Lower leg skin (tissue), 3 donors: ENCODE measurements at regions not wholly inside any gene's neighbourhood (a gene's known extent, or its start where the extent isn't known, plus 50 kb on each side); places are given as distances from the start of the nearest gene placed in this dataset.

Experiments
- CTCF ChIP-seq, 3 donors: fragments of 450-650 bp; IDR thresholded peaks; one replicate each; pipeline ENCODE4 v1.5.1; 2016; ENCODE audit warnings: antibody characterized with exemption in 3 of 3, mild to moderate bottlenecking in 3 of 3, moderate library complexity in 2 of 3
- POLR2A ChIP-seq, 2 donors: fragments of 450-650 bp; IDR thresholded peaks; one replicate each; pipeline ENCODE4 v1.6.1; 2016 to 2017; ENCODE audit warnings: antibody characterized with exemption in 2 of 2, mild to moderate bottlenecking in 1 of 2, moderate library complexity in 1 of 2

DNA sequence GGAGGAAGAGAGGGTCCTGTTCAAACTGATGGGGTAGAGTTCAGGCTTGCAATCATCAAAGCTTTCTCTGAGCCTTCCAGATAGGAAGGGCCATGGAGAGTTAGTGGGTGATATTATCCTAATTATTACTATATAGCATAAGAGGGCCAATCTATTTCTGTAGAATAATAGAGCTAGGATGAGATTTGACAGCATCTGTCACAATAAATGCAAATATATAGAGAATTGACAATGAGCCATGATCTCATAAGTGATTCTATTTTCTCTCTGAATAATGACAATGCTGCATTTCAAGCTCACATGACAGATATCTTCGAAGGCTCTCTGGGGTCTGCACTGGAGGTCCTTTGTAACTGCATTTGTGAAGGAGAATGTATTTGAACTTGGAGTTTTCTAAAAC lies 521.9 kb upstream of the CELF4 start:
- TF ChIP-seq CTCF (IDR thresholded peaks at IDR 0.05) (no peak), POLR2A (IDR thresholded peaks at IDR 0.05) (no peak)
